ENCODE measurements at regions not wholly inside any gene's neighbourhood (a gene's known extent, or its start where the extent isn't known, plus 50 kb on each side); places are given as distances from the start of the nearest gene placed in this dataset.

GRCh38 chr11:86120807-86121206, 51.9 kb upstream of the PICALM start:
- Histone ChIP-seq H3K27me3 (ENCODE audit: control insufficient read depth, insufficient read depth, low read length) (no peaks in the 10 kb centered on the region), H3K4me1 (ENCODE audit: control insufficient read depth, insufficient read depth, low read length) (no peaks in the 10 kb centered on the region), H3K36me3 (ENCODE audit: control insufficient read depth, insufficient read depth, low read length) (no peaks in the 10 kb centered on the region), H3K27ac (ENCODE audit: low read length) (no peak overlapping the region), H3K4me3 (ENCODE audit: low read length) (no peak overlapping the region), H3K9me3 (replicated peaks; ENCODE audit: control insufficient read depth, low read depth, low read length) (no peaks in the 10 kb centered on the region)
- no peak for DNase-seq
- WGBS (ENCODE audit: insufficient coverage), result no CpG with 5 or more reads among the region's 2 CpGs

- DNase-seq, result no peak
- H3K9me3 ChIP-seq (replicated peaks; ENCODE audit: control insufficient read depth, low read depth, low read length), result no peaks in the 10 kb centered on the region
- WGBS (ENCODE audit: insufficient coverage), result no CpG with 5 or more reads among the region's 1 CpG
- H3K36me3 ChIP-seq (ENCODE audit: control insufficient read depth, insufficient read depth, low read length), result no peaks in the 10 kb centered on the region
- H3K27ac ChIP-seq (ENCODE audit: low read length), result no peak overlapping the region
- H3K4me1 ChIP-seq (ENCODE audit: control insufficient read depth, insufficient read depth, low read length), result no peaks in the 10 kb centered on the region
- H3K27me3 ChIP-seq (ENCODE audit: control insufficient read depth, insufficient read depth, low read length), result no peaks in the 10 kb centered on the region
- H3K4me3 ChIP-seq (ENCODE audit: low read length), result no peak overlapping the region
Observed at GRCh38 chr11:86119906-86120305, 51.0 kb upstream of the PICALM start.

- Histone ChIP-seq H3K27ac (ENCODE audit: low read length) (no peak overlapping the region), H3K27me3 (ENCODE audit: control insufficient read depth, insufficient read depth, low read length) (no peaks in the 10 kb centered on the region), H3K36me3 (ENCODE audit: control insufficient read depth, insufficient read depth, low read length) (no peaks in the 10 kb centered on the region), H3K4me3 (ENCODE audit: low read length) (no peak overlapping the region), H3K9me3 (replicated peaks; ENCODE audit: control insufficient read depth, low read depth, low read length) (no peaks in the 10 kb centered on the region), H3K4me1 (ENCODE audit: control insufficient read depth, insufficient read depth, low read length) (no peaks in the 10 kb centered on the region)
- no peak for DNase-seq
- WGBS (ENCODE audit: insufficient coverage), result 33% methylated on average over 2 of the region's 3 CpGs
Observed at GRCh38 chr11:86119077-86119476, 50.2 kb upstream of the PICALM start.

Measured in muscle of leg (tissue), 3 donors.